ENCODE measurements at regions not wholly inside any gene's neighbourhood (a gene's known extent, or its start where the extent isn't known, plus 50 kb on each side); places are given as distances from the start of the nearest gene placed in this dataset.

DNA sequence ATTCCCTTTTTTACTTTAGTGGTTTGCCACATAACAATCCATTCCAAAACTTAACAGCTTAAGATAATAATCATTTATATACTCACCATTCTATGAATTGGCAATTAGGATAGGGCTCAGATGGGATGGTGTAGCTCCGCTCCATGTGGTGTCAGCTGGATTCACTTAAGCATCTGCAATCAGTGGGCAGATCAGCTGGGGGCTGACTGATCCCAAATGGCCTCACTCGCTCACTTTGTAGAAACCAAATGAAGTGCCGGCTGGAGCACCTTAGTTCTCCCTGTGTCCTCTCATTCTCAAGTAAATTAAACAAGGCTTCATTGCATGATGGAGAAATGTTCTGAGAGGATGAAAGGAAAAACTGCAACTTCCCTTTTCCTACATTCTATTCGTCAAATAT, 161.4 kb downstream of the WT1 start (continued):
- TF ChIP-seq, protein P1, sequence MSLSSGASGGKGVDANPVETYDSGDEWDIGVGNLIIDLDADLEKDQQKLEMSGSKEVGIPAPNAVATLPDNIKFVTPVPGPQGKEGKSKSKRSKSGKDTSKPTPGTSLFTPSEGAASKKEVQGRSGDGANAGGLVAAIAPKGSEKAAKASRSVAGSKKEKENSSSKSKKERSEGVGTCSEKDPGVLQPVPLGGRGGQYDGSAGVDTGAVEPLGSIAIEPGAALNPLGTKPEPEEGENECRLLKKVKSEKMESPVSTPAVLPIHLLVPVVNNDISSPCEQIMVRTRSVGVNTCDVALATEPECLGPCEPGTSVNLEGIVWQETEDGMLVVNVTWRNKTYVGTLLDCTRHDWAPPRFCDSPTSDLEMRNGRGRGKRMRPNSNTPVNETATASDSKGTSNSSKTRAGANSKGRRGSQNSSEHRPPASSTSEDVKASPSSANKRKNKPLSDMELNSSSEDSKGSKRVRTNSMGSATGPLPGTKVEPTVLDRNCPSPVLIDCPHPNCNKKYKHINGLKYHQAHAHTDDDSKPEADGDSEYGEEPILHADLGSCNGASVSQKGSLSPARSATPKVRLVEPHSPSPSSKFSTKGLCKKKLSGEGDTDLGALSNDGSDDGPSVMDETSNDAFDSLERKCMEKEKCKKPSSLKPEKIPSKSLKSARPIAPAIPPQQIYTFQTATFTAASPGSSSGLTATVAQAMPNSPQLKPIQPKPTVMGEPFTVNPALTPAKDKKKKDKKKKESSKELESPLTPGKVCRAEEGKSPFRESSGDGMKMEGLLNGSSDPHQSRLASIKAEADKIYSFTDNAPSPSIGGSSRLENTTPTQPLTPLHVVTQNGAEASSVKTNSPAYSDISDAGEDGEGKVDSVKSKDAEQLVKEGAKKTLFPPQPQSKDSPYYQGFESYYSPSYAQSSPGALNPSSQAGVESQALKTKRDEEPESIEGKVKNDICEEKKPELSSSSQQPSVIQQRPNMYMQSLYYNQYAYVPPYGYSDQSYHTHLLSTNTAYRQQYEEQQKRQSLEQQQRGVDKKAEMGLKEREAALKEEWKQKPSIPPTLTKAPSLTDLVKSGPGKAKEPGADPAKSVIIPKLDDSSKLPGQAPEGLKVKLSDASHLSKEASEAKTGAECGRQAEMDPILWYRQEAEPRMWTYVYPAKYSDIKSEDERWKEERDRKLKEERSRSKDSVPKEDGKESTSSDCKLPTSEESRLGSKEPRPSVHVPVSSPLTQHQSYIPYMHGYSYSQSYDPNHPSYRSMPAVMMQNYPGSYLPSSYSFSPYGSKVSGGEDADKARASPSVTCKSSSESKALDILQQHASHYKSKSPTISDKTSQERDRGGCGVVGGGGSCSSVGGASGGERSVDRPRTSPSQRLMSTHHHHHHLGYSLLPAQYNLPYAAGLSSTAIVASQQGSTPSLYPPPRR (CRISPR knock-in tag; IDR thresholded peaks at IDR 0.05; ENCODE audit: borderline replicate concordance): no peak
- TF ChIP-seq ZSCAN32 (CRISPR knock-in tag; IDR thresholded peaks at IDR 0.05): no peak
- TF ChIP-seq FIP1L1 (IDR thresholded peaks at IDR 0.05; ENCODE audit: low read depth, low read length, poor library complexity, severe bottlenecking): no peak
- no peak for TF ChIP-seq CXXC5 (CRISPR knock-in tag; IDR thresholded peaks at IDR 0.05)
- no peak for TF ChIP-seq CBFA2T2 (conservative IDR thresholded peaks at IDR 0.05)
- TF ChIP-seq TRIM28 (IDR thresholded peaks at IDR 0.05): no peak
- no peak for TF ChIP-seq FOXK2 (conservative IDR thresholded peaks at IDR 0.05 in 1 of 2, IDR thresholded peaks at IDR 0.05 in 1 of 2; ENCODE audit: low read depth in 2 of 2)
- no peak for TF ChIP-seq SNRNP70 (optimal IDR thresholded peaks at IDR 0.05; ENCODE audit: low read depth, low read length)
- TF ChIP-seq ZNF175 (CRISPR knock-in tag; IDR thresholded peaks at IDR 0.05; ENCODE audit: low read depth): no peak

Measured in K562 (cell line).